ENCODE measurements at regions not wholly inside any gene's neighbourhood (a gene's known extent, or its start where the extent isn't known, plus 50 kb on each side); places are given as distances from the start of the nearest gene placed in this dataset.
A peak's percentile ranks its signal among the peaks of the same experiment; 100 is the strongest.

GRCh38 chr7:25913598-25914224, 238.3 kb upstream of the NFE2L3 start:
- no peak for DNase-seq (ENCODE audit: low spot score)

- no peak for DNase-seq (ENCODE audit: low spot score)
Observed at GRCh38 chr7:25918731-25919130, 233.3 kb upstream of the NFE2L3 start.

GRCh38 chr7:25922296-25922695, 229.7 kb upstream of the NFE2L3 start:
- no peak for DNase-seq (ENCODE audit: low spot score)

- DNase-seq (ENCODE audit: low spot score), result no peak
Observed at GRCh38 chr7:25923741-25924460, 228.1 kb upstream of the NFE2L3 start.

- no peak for DNase-seq (ENCODE audit: low spot score)
Observed at GRCh38 chr7:25926009-25926408, 226.0 kb upstream of the NFE2L3 start.

- no peak for DNase-seq (ENCODE audit: low spot score)
Observed at GRCh38 chr7:25926451-25926850, 225.5 kb upstream of the NFE2L3 start.

GRCh38 chr7:25926891-25927625, 224.9 kb upstream of the NFE2L3 start:
- no peak for DNase-seq (ENCODE audit: low spot score)

- no peak for DNase-seq (ENCODE audit: low spot score)
Observed at GRCh38 chr7:25927626-25927978, 224.4 kb upstream of the NFE2L3 start.

GRCh38 chr7:25928549-25929330, 223.3 kb upstream of the NFE2L3 start:
- DNase-seq (ENCODE audit: low spot score), result no peak

GRCh38 chr7:25929448-25929847, 222.6 kb upstream of the NFE2L3 start:
- no peak for DNase-seq (ENCODE audit: low spot score)

GRCh38 chr7:25930492-25931048, 221.4 kb upstream of the NFE2L3 start:
- DNase-seq (ENCODE audit: low spot score), result no peak

GRCh38 chr7:25931156-25931555, 220.8 kb upstream of the NFE2L3 start:
- DNase-seq (ENCODE audit: low spot score), result no peak

- DNase-seq (ENCODE audit: low spot score), result no peak
Observed at GRCh38 chr7:25933921-25934320, 218.1 kb upstream of the NFE2L3 start.

GRCh38 chr7:25940086-25940906, 211.7 kb upstream of the NFE2L3 start:
- no peak for DNase-seq (ENCODE audit: low spot score)

GRCh38 chr7:25944777-25945515, 207.1 kb upstream of the NFE2L3 start:
- no peak for DNase-seq (ENCODE audit: low spot score)

- DNase-seq (ENCODE audit: low spot score), result no peak
Observed at GRCh38 chr7:25945608-25946007, 206.4 kb upstream of the NFE2L3 start.

GRCh38 chr7:25946181-25946580, 205.8 kb upstream of the NFE2L3 start:
- DNase-seq (ENCODE audit: low spot score), result no peak

- no peak for DNase-seq (ENCODE audit: low spot score)
Observed at GRCh38 chr7:25947669-25948516, 204.1 kb upstream of the NFE2L3 start.

- peak; percentile 75 for DNase-seq (ENCODE audit: low spot score)
Observed at GRCh38 chr7:25949736-25950487, 202.1 kb upstream of the NFE2L3 start.
